HG02571 (cell line): ENCODE measurements at regions not wholly inside any gene's neighbourhood (a gene's known extent, or its start where the extent isn't known, plus 50 kb on each side); places are given as distances from the start of the nearest gene placed in this dataset.

ENCODE experiments used
- ATAC-seq: cut with Tn5 transposase; IDR thresholded peaks from one replicate; pipeline ENCODE4 v1.9.1; 2021; ENCODE audit warnings: mild to moderate bottlenecking, moderate library complexity; ENCODE audit not compliant: unreplicated experiment

GRCh38 chr5:28517691-28518090 lies 1479.3 kb upstream of the CDH9 start:
- no peak for ATAC-seq

- no peak for ATAC-seq
Observed at GRCh38 chr5:28516722-28517121, 1478.3 kb upstream of the CDH9 start.

- no peak for ATAC-seq
Observed at GRCh38 chr5:28512648-28513047, 1474.3 kb upstream of the CDH9 start.

GRCh38 chr5:28505121-28505520 lies 1466.7 kb upstream of the CDH9 start:
- no peak for ATAC-seq

GRCh38 chr5:28500511-28500910 lies 1462.1 kb upstream of the CDH9 start:
- ATAC-seq: no peak

GRCh38 chr5:28499766-28500290 lies 1461.4 kb upstream of the CDH9 start:
- no peak for ATAC-seq

GRCh38 chr5:28495876-28496275 lies 1457.5 kb upstream of the CDH9 start:
- ATAC-seq: no peak

GRCh38 chr5:28493456-28493855 lies 1455.1 kb upstream of the CDH9 start:
- no peak for ATAC-seq

GRCh38 chr5:28488752-28489151 lies 1450.4 kb upstream of the CDH9 start:
- ATAC-seq: no peak

GRCh38 chr5:28483327-28484025 lies 1445.1 kb upstream of the CDH9 start:
- ATAC-seq: no peak

- ATAC-seq: no peak
Observed at GRCh38 chr5:28473531-28474107, 1435.2 kb upstream of the CDH9 start.

- no peak for ATAC-seq
Observed at GRCh38 chr5:28468166-28468565, 1429.8 kb upstream of the CDH9 start.

- no peak for ATAC-seq
Observed at GRCh38 chr5:28463728-28464127, 1425.3 kb upstream of the CDH9 start.

- no peak for ATAC-seq
Observed at GRCh38 chr5:28451483-28451882, 1413.1 kb upstream of the CDH9 start.

GRCh38 chr5:28450997-28451396 lies 1412.6 kb upstream of the CDH9 start:
- ATAC-seq: no peak

GRCh38 chr5:28448791-28449190 lies 1410.4 kb upstream of the CDH9 start:
- ATAC-seq: no peak

GRCh38 chr5:28430565-28431178 lies 1392.3 kb upstream of the CDH9 start:
- ATAC-seq: no peak

GRCh38 chr5:28421141-28421540 lies 1382.8 kb upstream of the CDH9 start:
- no peak for ATAC-seq

GRCh38 chr5:28415791-28416443 lies 1377.5 kb upstream of the CDH9 start:
- no peak for ATAC-seq

GRCh38 chr5:28414619-28415018 lies 1376.2 kb upstream of the CDH9 start:
- no peak for ATAC-seq

- no peak for ATAC-seq
Observed at GRCh38 chr5:28408651-28409050, 1370.3 kb upstream of the CDH9 start.

GRCh38 chr5:28408186-28408585 lies 1369.8 kb upstream of the CDH9 start:
- no peak for ATAC-seq
